Left renal cortex interstitium (tissue), 4 donors: ENCODE measurements at regions not wholly inside any gene's neighbourhood (a gene's known extent, or its start where the extent isn't known, plus 50 kb on each side); places are given as distances from the start of the nearest gene placed in this dataset.
"Not testable (repeated sequence)": the region's sequence is repeated elsewhere in the genome, so short reads cannot be mapped to it uniquely, and the experiment has no call there.

ENCODE experiments used
- DNase-seq, 4 donors: peaks; one replicate each; pipeline ENCODE4 v3.0.0-alpha.2; 2013; ENCODE audit warnings: low read depth in 4 of 4, low spot score in 2 of 4, missing footprints in 1 of 4

DNA sequence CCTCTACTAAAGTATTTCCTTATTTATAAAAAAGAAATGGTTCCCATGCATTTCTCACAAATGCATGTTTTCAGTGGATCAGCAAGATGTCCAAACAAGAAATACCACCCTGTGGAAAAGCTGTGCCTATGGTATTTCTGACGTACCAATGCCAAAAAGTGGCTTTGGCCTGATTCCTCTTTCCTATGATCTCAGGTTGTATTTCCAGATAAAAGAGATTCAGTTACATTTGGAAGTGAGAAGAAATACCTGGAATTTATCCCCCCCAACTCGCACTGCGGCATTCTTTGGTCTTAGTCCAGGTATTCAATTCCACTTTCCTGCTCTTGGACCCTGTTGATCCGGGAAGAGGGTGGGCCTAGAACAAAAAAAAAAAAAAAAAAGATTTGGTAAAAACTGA is 815.9 kb upstream of the FRG1 start:
- no peak for DNase-seq

DNA sequence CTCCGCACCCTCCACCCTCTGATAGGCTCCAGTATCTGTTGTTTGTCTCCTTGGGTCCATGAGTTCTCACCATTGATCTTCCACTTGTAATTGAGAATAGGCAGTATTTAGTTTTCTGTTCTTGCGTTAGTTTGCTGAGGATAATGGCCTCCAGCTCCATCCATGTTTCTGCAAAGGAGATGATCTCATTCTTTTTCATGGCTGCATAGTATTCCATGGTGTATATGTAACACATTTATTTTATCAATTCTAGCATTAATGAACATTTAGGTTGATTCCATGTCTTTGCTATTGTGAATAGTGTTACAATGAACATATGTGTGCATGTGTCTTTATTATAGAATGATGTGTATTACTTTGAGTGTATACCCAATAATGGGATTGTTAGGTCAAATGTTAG is 814.6 kb upstream of the FRG1 start:
- DNase-seq = no peak

DNA sequence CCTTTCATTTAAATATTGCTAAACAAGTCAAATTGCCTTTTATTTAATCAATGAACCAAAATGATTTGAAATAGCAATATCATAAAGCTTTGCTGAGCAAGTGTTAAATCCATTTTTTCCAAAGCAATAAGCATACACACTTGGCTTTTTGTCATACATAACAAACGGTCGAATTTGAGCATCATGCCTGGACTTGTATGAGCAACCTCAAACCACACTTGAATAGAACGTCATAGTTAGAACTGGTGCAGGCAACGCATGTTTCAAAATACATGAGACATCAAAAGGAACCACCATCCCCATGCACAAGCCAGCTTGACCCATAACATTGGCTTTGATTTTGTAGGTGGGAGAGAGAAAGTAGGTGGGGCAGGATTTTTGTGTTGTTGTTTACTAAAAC is 812.3 kb upstream of the FRG1 start:
- no peak for DNase-seq

DNA sequence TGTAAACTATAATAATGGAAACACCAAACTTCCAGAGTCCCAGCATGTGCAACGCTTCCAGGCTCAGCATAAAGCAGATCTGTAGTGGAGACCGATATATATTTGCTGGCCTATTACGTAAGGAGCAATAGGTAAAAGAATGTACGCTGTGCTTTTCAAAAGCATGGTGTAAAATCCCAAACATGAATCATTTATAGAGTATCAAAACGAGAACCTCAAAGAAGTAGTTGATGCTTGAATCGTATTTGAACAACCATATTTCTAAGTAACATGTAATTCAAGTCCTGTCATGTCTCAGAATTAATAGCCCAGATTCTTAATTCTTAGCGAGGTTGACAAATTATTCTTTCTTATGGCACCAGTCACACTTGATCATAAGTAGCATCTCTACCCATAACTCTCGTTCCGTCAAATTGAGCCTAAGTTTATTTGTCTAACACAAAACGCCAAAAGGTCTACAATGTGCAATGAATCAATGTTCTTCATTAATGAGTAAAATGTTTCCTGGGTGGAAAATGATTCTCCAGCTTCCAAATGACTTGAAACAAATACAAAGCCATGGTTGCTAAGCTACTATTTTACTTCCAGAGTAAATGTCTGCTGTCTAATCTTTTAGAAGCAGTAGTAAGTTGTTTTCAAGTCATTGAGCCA is 811.5 kb upstream of the FRG1 start:
- no peak for DNase-seq

GRCh38 chr4:189131118-189131517 is 809.6 kb upstream of the FRG1 start:
- DNase-seq = no peak

DNA sequence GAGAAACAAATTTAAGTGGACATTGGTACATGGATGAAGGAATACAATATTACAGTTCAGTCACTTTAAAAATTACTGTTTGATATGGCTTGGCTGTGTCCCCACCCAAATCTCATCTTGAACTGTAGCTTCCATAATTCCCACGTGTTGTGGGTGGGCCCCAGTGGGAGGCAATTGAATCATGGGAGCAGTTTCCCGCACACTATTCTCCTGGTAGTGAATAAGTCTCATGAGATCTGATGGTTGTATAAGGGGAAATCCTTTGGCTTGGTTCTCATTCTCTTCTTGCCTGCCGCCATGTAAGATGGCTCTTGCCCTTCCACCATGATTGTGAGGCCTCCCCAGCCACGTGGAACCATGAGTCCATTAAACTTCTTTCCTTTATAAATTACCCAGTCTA is 804.2 kb upstream of the FRG1 start:
- DNase-seq = no peak

DNA sequence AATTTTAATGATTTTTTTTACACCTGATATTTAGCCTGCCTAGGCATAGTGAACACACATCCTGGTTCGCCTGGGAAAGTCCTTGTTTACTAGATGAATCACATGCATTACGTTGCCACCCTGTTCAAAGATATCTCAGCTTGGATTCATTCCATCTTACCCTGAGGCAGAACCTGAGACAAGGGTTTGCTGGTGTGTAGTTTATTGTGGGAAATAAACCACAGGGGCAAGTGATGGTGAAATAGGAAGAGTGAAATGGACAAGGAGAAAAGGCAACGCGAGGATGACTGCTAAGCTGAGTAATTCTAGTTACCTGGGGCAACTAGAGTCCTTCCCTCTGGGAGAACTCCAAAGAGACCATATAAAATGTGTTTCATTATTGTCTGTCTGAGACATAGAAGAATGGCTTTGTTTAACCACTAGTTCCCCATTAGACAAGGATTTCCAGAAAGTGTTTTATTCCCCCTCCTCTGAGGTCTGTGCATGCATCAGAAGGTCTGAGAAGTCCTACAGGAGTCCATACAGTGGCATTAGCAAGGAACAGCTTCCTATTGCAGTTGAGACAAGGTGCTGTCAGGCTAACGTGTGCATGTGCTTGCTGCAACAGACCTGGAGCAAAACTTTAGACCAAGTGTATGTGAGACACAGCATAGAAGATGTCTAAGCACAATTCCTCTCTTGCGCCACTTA is 797.3 kb upstream of the FRG1 start:
- DNase-seq = no peak

GRCh38 chr4:189147005-189147929 is 793.4 kb upstream of the FRG1 start:
- no peak for DNase-seq

DNA sequence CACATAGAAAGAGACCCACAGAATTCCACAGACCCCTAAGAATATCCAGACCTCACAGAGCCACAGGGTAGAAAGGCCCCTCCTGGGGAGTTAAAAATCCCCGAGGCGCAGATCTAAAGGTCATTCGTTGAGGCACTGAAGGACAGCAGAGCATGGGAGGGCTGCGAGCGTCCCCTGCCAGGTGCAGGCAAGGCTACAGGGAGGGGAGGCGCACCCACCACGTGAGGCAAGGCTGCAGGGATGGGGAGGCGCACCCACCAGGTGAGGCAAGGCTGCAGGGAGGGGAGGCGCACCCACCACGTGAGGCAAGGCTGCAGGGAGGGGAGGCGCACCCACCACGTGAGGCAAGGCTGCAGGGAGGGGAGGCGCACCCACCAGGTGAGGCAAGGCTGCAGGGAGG is 785.6 kb upstream of the FRG1 start:
- DNase-seq = not testable (repeated sequence)

- DNase-seq = no peak
Observed at GRCh38 chr4:189162073-189162789, 778.4 kb upstream of the FRG1 start.

- DNase-seq = no peak
Observed at GRCh38 chr4:189162888-189163287, 777.8 kb upstream of the FRG1 start.

DNA sequence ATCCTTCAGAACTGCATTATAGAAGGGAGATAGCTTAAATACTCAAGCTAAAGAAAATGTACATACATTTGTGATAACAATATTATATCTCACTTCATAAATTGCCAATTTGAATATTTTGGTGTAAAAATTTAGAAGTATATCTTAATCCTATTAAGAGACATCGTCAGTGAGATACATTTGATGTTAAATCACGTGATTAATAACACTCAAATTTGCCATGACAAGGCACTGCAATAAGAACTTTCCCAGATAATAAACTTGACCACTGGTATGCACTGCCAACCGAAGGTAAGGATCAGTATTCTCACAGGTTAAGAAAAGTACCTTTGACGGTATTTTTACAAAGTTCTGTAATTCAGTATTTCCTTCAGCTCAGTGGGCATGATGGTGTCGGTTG is 764.7 kb upstream of the FRG1 start:
- DNase-seq = no peak

GRCh38 chr4:189177130-189177529 is 763.5 kb upstream of the FRG1 start:
- no peak for DNase-seq

GRCh38 chr4:189178125-189178746 is 762.4 kb upstream of the FRG1 start:
- no peak for DNase-seq

DNA sequence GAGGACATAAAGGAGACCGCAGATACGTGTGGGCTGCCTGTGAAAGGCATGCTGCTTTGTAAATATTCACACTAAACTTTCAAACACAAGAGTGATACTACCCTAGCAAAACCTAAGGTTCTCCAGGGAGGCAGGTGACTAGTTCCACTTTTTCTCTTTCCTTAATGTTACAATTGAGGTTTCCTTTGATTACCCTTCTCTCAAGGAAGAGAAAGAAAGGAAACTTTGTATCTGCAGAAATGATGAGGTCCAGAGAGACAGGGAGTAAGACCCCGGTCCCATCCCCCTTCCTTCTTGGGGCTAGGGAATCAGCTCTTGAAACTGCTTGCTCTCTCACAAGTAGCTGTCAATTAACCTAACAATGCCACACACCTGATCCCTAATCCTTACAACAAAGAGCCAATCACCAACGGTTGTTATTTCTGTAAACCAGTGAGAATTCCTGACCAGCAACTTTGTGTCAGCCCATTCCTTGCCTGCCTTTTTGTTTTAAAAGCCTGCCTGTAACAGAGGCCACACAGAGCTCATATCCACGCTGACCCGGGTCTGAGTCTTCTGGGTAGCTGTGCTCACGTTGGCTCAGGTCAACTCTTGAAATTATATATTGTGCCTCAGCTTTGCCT is 754.8 kb upstream of the FRG1 start:
- DNase-seq = no peak

DNA sequence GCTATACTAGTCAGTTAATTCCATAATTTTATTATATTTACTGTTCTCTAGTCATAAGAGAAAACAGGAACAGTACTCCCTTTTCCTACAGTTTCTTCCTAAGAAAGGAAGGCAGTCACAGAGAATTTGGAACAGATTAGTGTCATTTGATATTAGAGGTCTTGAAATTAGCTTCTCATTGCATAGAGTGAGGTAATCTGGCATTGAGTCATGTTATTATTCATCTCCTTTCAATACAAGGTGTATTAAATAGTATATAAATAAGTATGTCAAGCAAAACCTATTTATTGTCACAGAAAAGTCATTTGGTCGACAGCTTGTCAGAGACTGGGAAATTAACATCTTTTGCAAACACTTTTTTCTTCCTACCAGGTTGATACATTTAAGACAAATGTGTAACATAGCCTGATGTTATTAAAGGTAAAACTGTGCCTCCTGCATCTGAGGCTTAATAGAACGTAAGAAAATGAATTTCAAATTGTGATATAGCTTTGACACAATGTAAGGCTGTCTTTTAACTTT is 753.1 kb upstream of the FRG1 start:
- no peak for DNase-seq

- no peak for DNase-seq
Observed at GRCh38 chr4:189198624-189199023, 742.0 kb upstream of the FRG1 start.

GRCh38 chr4:189200353-189200752 is 740.3 kb upstream of the FRG1 start:
- DNase-seq = no peak

GRCh38 chr4:189202182-189202868 is 738.3 kb upstream of the FRG1 start:
- peak in 2 of 4 donors; percentile 29 to 31 for DNase-seq
